GM19452 (cell line): ENCODE measurements at regions not wholly inside any gene's neighbourhood (a gene's known extent, or its start where the extent isn't known, plus 50 kb on each side); places are given as distances from the start of the nearest gene placed in this dataset.

ENCODE experiments used
- ATAC-seq: cut with Tn5 transposase; IDR thresholded peaks from one replicate; pipeline ENCODE4 v1.9.1; 2021; ENCODE audit not compliant: unreplicated experiment

GRCh38 chr4:137209240-137209639 is 323.1 kb downstream of the PCDH18 start:
- no peak for ATAC-seq

DNA sequence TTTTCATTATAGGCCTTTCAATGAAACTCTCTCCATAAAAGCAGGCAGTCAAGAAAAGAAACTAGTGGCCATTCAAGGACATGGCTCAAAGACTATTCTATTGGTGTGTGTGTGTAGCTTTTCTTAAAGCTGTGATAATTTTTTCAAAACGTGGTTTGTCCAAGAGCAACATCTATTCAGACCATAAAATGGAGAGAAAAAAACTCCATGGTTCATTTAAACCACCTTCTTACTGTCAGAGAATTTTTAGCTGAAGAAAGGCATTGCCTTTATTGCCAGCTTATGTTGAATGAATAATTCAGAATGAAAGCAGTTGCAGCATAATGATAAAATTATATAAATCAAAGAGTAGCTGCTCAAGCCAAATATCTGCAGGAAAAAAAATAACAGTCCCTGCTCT is 325.5 kb downstream of the PCDH18 start:
- no peak for ATAC-seq

DNA sequence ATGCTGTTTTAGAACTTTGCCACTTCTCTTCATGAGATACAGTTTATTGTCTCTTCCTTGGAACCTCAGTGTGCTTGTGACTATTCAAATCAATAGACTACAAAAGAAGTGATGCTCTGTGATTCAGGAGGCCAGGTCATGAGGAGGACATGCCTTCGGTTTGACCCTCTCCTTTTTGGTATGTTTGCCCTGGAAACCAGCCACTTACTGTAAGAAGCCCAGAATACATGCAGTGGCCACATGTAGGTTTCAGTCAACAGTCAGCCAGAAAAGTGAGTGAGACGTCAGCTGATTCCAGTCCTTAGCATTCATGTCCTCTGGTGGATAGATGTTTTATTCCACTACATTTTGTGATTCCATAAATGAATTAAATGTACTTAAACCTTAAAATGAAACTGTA is 328.7 kb downstream of the PCDH18 start:
- ATAC-seq, result no peak

DNA sequence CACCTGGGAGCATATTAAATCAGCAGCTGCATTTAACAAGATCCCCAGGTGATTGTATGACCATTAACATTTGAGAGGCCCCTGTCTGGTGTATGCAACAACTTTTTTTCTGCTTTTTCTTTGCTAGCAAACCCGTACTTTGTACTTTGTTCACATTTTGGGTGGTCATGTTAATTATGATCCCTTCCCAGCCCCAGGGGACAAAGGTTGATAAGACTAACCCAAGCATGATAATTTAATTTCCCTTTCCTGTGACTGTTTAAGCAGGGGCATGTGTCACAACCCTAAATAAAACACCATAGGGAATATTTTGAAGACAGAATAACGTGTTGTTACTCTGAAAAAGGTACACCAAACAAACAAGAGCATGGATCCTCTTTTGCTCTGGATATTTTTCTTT is 332.0 kb downstream of the PCDH18 start:
- no peak for ATAC-seq

- no peak for ATAC-seq
Measured at GRCh38 chr4:137198791-137199190, 333.5 kb downstream of the PCDH18 start.

DNA sequence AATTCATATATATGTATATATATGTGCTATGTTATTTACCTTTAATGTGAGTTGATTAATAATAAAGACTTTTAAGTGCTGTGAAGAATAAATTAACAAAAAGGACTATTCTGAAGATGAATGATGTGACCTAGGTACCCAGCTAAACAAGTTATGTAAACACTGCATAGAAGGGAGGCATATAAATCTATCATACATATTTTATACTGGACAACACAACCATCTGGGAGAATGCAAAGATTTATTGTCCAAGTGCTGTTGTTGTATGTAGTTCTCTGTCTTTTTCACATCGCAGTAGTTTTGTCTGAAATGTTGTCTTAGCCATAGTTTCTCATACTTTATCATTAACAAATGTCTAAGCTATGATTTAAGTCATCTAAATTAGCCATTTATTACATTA is 337.6 kb downstream of the PCDH18 start:
- ATAC-seq, result no peak

DNA sequence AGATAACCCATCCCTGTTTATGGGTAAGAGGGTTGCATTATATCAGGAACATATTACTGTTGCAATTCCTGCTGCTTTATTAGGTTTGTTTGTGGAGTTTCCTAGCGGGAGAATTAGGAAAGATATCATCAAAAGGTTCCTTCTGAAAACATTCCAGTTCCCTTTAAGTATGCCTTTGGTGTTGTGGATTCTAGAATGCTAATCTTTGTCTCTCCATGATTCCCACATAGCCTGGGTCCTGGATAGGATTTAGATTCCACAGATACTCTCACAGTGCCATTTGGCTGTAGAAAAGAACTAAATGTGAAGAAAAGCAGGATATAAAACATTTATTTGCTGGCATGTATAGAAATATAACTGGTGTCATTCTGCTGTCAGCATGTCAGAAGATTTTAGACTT is 338.7 kb downstream of the PCDH18 start:
- ATAC-seq, result no peak

GRCh38 chr4:137181293-137181899 is 350.9 kb downstream of the PCDH18 start:
- no peak for ATAC-seq

DNA sequence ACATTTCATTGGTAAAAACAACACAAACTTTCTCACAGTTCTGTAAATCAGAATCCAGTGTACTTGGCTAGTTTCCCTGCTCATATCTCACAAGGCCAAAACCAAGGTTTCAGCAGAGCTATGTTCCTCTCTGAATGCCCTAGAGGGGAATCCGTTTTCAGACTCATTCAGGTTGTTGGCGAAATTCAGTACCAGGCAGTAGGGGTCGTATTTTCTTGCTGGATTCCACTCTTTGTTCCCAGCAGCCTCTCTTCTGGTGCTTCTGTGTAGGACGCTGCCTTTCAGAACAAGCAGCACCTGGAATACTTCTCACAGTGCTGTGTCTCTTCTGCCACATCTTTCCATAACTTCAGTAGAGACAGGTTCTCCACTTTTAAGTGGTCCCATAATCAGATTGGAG is 351.9 kb downstream of the PCDH18 start:
- no peak for ATAC-seq

GRCh38 chr4:137156807-137157206 is 375.5 kb downstream of the PCDH18 start:
- ATAC-seq, result no peak

DNA sequence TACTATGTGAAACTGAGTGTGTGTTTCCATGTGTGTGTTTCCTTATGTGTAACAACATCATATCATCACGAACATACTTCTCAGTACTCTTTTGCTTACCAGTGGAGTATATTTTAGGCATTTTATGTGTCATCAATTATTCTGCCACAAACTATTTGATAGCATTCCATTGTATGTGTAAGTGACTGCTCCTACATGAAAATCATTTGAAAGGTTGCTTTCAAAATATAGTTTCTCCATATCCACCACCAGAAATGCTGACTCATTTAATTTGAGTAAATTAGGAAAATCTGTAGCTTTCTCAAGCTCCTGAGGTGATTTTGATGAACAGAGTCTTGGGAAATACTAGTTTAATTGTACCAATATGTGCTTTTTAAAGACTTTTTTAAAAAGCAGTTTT is 376.2 kb downstream of the PCDH18 start:
- no peak for ATAC-seq

DNA sequence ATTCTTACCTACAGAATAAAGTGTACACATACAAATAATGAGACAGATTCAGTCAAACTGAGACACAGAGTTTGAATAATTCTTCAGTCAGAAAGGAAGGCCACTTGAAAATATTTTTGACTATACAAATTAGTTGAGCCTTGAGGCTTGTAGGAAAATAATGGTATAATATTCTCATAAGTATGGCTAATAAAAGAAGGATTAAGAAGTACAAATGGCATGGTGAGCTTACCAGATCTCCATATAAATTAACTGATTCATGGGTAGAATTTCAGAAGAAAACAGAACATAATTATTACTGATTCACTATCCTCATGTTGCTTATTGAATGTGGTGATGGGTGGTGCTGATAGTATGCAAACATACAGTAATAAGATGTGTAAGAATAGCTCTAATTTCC is 401.1 kb downstream of the PCDH18 start:
- no peak for ATAC-seq

DNA sequence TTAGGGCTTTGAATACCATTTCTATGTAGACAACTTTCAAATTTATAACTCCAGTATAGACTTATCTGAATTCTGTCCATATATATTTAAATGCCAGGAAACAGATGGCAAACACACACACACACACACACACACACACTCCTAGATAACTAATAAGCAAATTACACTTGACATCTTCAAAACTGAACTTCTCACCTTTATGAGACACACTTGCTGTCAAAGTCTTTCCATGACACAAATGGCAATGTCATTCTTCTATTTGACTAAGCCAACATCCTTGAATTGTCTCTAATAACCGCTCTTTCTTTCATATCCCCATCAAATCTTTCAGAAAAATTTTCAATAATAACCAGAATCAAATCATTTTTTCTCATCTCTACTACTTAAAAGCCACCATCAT is 402.4 kb downstream of the PCDH18 start:
- no peak for ATAC-seq

DNA sequence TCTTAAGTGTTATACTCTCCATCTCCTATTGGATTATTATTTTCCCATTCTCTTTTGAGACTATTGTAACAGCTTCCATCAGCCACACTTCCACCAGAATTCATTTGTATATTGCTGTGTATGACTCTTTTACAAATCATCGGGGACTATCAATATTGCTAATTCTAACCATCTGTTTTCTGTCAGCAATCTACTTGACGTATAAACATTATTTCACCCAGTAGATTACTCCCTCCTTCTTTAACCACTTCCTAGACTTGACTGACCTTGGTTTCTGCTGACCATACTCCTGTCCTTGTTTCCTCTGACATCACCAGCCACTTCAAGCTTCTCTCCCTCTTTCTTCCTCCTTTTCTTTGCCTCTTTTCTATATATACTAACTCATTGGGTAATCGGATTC is 402.9 kb downstream of the PCDH18 start:
- no peak for ATAC-seq

DNA sequence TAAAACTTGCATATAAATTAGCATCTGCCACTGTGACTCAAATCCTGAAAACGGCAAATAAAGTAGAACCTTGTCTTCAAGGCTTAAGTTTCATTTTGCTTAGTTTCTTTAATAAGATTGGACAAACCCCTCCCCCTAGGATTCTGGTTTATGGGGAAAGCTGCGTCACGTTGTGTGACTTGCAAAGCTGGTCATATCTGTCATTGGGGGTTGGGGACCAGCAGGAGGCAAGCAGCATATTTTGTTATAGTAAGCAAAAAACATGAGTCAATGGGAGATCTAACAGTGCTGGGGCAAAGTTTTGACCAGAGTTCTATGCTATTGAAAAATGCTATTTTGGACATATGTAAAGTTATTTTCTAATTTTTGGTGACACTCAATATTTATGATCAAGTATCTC is 407.3 kb downstream of the PCDH18 start:
- ATAC-seq, result no peak

DNA sequence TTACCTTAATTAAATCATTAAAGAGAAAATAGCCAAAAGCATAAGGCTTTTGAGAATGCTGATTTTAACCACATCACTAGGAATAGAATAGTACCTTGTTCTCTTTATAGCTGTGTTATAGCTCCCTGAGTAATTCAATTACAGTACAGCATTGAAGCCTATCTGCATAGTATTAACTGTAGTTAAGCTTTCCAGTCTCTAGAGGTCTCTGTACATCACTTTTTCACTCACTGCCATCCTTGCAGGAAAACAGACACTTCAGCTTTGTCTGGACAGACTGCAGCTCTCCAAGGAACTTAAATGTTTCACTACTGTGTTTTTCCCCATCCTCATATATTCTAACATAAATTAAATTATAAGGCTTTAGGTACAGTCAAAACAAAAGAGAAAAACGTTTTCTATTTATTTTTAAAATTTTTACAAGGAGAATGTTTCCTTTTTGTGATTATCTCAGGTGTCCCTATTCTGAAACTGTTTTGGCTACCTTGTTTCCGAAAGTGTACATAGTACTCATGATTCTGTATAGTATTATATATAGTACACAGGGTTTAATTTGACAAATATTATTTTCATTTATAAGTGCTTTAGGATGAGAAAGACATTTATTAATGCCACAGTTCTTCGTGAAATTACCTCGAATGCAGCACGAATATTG is 407.9 kb downstream of the PCDH18 start:
- ATAC-seq, result peak; percentile 61

DNA sequence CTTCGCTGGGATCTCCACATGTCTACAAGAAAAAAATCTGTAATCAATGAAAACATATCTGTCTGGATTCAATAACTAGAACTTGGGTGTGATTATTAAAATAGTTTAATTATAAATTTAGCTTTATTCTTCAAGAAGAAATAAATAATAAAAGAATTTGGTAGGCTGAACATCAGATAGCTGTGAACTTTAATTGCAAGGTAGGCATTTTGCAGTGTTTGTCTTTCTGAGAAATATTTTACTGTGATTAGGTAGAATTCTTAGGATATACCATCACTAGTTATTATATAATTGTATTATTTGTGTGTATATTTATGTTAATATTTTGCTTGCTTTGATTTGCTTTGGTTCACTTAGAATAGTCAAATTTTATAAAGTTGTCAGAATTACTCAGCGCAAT is 409.4 kb downstream of the PCDH18 start:
- no peak for ATAC-seq

DNA sequence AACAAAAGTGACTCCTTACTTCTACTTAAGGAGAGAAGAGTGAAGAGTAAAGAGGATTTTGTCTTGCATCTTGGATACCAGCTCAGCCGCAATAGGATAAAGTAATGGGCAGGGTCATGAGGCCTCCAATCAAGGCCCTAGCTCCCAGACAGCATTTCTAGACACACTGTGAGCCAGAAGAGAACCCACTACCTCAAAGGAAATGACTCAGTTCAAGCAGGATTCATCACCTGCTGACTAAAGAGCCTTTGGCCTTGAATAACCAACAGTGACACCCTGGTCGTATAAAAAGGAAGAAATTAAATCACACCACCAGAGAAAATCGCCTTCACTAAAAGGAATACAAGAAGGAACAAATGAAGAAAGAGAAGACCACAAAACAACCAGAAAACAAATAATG is 416.1 kb downstream of the PCDH18 start:
- ATAC-seq, result no peak

GRCh38 chr4:137106733-137107132 is 425.6 kb downstream of the PCDH18 start:
- ATAC-seq, result no peak

DNA sequence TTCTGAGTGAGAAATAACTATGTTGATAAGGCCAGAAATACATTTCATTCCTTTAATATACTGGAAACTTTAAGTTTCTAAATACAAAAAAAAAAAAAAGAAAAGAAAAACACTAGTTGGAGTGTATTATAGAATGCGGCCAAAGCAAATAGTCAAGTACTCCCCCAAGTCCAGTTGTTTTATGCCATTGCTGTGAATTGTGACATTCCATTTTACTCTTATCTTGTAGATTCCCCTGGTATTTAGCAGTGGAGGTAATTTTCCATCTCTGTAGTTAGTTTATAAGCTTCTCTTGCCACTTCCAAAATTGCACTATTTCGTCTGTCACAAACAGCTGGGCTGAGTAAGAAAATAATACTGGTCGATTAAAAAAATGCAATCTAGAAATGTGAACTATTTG is 426.0 kb downstream of the PCDH18 start:
- ATAC-seq, result no peak

- ATAC-seq, result no peak
Measured at GRCh38 chr4:137090951-137091350, 441.3 kb downstream of the PCDH18 start.

GRCh38 chr4:137083571-137084135 is 448.6 kb downstream of the PCDH18 start:
- ATAC-seq, result no peak

DNA sequence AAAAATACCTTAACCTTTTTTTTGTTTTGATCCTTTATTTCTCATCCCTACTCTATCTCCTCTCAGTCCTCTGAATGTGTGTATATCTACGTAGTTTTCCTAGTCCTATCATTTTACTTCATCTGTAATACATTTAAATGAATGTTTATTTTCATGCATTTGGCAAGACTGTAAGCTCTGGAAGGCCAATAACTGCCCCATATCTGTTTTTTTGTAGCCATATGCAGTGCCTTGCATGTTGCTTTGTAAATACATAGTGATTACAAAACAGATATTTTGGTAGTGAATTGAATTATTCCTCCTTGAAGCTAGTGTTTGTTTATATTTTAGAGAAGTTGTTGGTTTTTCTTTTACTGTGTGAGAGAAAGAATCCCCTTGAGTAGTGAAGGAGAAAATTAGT is 450.2 kb downstream of the PCDH18 start:
- no peak for ATAC-seq
